ENCODE measurements at regions not wholly inside any gene's neighbourhood (a gene's known extent, or its start where the extent isn't known, plus 50 kb on each side); places are given as distances from the start of the nearest gene placed in this dataset.

DNA sequence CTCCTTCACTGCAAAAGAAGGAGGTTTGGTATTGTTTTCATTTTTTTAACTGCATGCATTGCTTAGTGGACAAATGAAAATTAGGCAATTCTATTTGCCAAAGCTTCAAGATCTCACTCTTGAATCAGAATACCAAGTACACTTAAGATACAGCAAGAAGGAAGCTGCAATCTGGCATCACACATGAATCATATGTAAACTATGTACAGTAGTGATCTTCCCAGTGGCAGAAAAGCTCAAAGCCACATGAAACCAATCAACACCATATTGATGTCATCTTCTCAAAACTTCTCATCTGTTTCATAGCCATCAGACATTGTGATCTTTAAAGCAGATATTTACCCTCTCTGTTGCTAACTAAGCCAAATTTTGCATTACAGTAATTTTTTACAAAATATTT is 550.1 kb downstream of the LTN1 start:
- TF ChIP-seq, protein P1, sequence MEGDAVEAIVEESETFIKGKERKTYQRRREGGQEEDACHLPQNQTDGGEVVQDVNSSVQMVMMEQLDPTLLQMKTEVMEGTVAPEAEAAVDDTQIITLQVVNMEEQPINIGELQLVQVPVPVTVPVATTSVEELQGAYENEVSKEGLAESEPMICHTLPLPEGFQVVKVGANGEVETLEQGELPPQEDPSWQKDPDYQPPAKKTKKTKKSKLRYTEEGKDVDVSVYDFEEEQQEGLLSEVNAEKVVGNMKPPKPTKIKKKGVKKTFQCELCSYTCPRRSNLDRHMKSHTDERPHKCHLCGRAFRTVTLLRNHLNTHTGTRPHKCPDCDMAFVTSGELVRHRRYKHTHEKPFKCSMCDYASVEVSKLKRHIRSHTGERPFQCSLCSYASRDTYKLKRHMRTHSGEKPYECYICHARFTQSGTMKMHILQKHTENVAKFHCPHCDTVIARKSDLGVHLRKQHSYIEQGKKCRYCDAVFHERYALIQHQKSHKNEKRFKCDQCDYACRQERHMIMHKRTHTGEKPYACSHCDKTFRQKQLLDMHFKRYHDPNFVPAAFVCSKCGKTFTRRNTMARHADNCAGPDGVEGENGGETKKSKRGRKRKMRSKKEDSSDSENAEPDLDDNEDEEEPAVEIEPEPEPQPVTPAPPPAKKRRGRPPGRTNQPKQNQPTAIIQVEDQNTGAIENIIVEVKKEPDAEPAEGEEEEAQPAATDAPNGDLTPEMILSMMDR (IDR thresholded peaks at IDR 0.05) = no peak
- no peak for TF ChIP-seq POLR2A (IDR thresholded peaks at IDR 0.05)
